Nephron progenitor cell (in vitro differentiated cells): ENCODE measurements at regions not wholly inside any gene's neighbourhood (a gene's known extent, or its start where the extent isn't known, plus 50 kb on each side); places are given as distances from the start of the nearest gene placed in this dataset.
A peak's percentile ranks its signal among the peaks of the same experiment; 100 is the strongest.

Experiments
- DNase-seq: peaks from one replicate; pipeline ENCODE4 v3.0.0; 2021
- H3K27ac Mint-ChIP-seq: 2 replicates; pipeline ENCODE4 v1.8.0; 2021; ENCODE audit warnings: mild to moderate bottlenecking, moderate library complexity, mixed read lengths
- H3K27me3 Mint-ChIP-seq: 2 replicates; pipeline ENCODE4 v1.8.0; 2021; ENCODE audit warnings: mild to moderate bottlenecking, low read depth, mixed read lengths; ENCODE audit not compliant: poor library complexity
- H3K36me3 Mint-ChIP-seq: 2 replicates; pipeline ENCODE4 v1.8.0; 2021; ENCODE audit warnings: low read depth, mixed read lengths
- H3K4me1 Mint-ChIP-seq: 2 replicates; pipeline ENCODE4 v1.8.0; 2021; ENCODE audit warnings: mixed read lengths
- H3K4me3 Mint-ChIP-seq: 2 replicates; pipeline ENCODE4 v1.8.0; 2021; ENCODE audit warnings: mild to moderate bottlenecking, moderate library complexity, mixed read lengths
- H3K9me3 Mint-ChIP-seq: 2 replicates; pipeline ENCODE4 v1.8.0; 2021; ENCODE audit warnings: mild to moderate bottlenecking, moderate library complexity, mixed read lengths
- TF ChIP-seq, protein P1 (sequence below): fragments of 200-600 bp; sonication (generic); IDR thresholded peaks from 2 replicates; pipeline ENCODE4 v1.5.0; 2021; ENCODE audit warnings: antibody characterized with exemption

DNA sequence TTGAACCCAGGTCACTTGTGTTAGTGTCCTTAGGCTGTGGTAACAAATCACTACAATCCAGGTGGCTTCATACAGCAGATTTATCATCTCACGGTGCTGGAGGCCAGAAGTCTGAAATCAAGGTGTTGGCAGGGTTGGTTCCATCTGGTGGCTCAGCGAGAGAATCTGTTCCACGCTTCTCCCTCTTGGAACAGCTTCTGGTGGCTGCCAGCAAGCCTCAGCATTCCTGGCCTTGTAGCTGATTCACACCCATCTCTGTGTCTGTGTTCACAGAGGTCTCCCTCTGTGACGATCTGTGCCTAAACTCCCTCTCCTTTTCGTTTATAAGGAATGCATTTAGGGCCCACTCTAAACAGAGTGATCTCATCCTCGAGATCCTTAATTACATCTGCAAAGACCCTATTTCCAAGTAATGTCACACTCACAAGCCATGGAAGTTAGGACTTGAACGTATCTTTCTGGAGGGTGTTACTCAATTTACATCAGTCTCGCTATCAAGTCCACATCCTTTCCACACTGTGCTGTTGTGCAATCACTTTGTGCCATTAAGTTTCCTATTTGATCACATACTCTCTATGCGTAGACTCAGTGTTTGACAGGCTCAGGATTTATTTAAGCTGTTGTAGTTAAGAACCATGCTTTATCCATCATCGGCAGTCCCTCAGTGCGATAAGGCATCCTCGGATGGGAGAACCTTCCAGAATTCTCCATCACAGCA is 164.4 kb downstream of the SOCS6 start:
- H3K4me3 Mint-ChIP-seq: no peak overlapping the region
- no peaks in the 10 kb centered on the region for H3K9me3 Mint-ChIP-seq
- no peaks in the 10 kb centered on the region for H3K36me3 Mint-ChIP-seq
- TF ChIP-seq, protein P1, sequence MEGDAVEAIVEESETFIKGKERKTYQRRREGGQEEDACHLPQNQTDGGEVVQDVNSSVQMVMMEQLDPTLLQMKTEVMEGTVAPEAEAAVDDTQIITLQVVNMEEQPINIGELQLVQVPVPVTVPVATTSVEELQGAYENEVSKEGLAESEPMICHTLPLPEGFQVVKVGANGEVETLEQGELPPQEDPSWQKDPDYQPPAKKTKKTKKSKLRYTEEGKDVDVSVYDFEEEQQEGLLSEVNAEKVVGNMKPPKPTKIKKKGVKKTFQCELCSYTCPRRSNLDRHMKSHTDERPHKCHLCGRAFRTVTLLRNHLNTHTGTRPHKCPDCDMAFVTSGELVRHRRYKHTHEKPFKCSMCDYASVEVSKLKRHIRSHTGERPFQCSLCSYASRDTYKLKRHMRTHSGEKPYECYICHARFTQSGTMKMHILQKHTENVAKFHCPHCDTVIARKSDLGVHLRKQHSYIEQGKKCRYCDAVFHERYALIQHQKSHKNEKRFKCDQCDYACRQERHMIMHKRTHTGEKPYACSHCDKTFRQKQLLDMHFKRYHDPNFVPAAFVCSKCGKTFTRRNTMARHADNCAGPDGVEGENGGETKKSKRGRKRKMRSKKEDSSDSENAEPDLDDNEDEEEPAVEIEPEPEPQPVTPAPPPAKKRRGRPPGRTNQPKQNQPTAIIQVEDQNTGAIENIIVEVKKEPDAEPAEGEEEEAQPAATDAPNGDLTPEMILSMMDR: no peak
- no peak for DNase-seq
- H3K27ac Mint-ChIP-seq: no peak overlapping the region
- peaks cover 5% of the 10 kb centered on the region for H3K27me3 Mint-ChIP-seq
- H3K4me1 Mint-ChIP-seq: peaks cover 20% of the 10 kb centered on the region

- TF ChIP-seq, protein P1: no peak
- H3K36me3 Mint-ChIP-seq: no peaks in the 10 kb centered on the region
- no peak overlapping the region for H3K4me3 Mint-ChIP-seq
- H3K9me3 Mint-ChIP-seq: no peaks in the 10 kb centered on the region
- peaks cover 20% of the 10 kb centered on the region for H3K4me1 Mint-ChIP-seq
- H3K27me3 Mint-ChIP-seq: peaks cover 5% of the 10 kb centered on the region
- H3K27ac Mint-ChIP-seq: no peak overlapping the region
- DNase-seq: peak; percentile 27
Measured at GRCh38 chr18:70452501-70452900, 163.7 kb downstream of the SOCS6 start.

GRCh38 chr18:70450426-70451253 is 161.8 kb downstream of the SOCS6 start:
- no peaks in the 10 kb centered on the region for H3K36me3 Mint-ChIP-seq

GRCh38 chr18:70448588-70448987 is 159.7 kb downstream of the SOCS6 start:
- no peak overlapping the region for H3K27ac Mint-ChIP-seq
- H3K4me1 Mint-ChIP-seq: peaks cover 19% of the 10 kb centered on the region
- H3K4me3 Mint-ChIP-seq: no peak overlapping the region
- TF ChIP-seq, protein P1: no peak
- peaks cover 9% of the 10 kb centered on the region for H3K9me3 Mint-ChIP-seq
- H3K27me3 Mint-ChIP-seq: peaks cover 5% of the 10 kb centered on the region
- DNase-seq: no peak
- peaks cover 7% of the 10 kb centered on the region for H3K36me3 Mint-ChIP-seq

More at GRCh38 chr18:70450426-70451253, 161.8 kb downstream of the SOCS6 start:
- H3K4me3 Mint-ChIP-seq: no peak overlapping the region
- TF ChIP-seq, protein P1: peak; percentile 53
- no peak overlapping the region for H3K27ac Mint-ChIP-seq
- H3K9me3 Mint-ChIP-seq: no peaks in the 10 kb centered on the region
- DNase-seq: no peak
- H3K4me1 Mint-ChIP-seq: peaks cover 20% of the 10 kb centered on the region
- H3K27me3 Mint-ChIP-seq: peaks cover 5% of the 10 kb centered on the region

- Mint-ChIP-seq H3K9me3 (peaks cover 27% of the 10 kb centered on the region), H3K4me3 (no peak overlapping the region), H3K36me3 (peaks cover 7% of the 10 kb centered on the region), H3K4me1 (peaks cover 14% of the 10 kb centered on the region), H3K27me3 (peaks cover 2% of the 10 kb centered on the region), H3K27ac (no peak overlapping the region)
- TF ChIP-seq, protein P1: no peak
- no peak for DNase-seq
Measured at GRCh38 chr18:70446063-70446462, 157.2 kb downstream of the SOCS6 start.
